CD8-positive, alpha-beta memory T cell (primary cell): ENCODE measurements at regions not wholly inside any gene's neighbourhood (a gene's known extent, or its start where the extent isn't known, plus 50 kb on each side); places are given as distances from the start of the nearest gene placed in this dataset.

Source experiments
- CTCF ChIA-PET: fragments of 350-600 bp; sonication (Branson Sonifier 250); formaldehyde crosslinking; loops from one replicate; lab custom pipeline; 2021; ENCODE audit warnings: antibody characterized with exemption; lab: Charles Lee
- POLR2A ChIA-PET: fragments of 350-600 bp; sonication (Branson Sonifier 250); formaldehyde crosslinking; loops from one replicate; lab custom pipeline; 2021; ENCODE audit warnings: antibody characterized with exemption; lab: Charles Lee
- DNase-seq, 5 donors: peaks; one replicate each; pipeline versions ENCODE4 v3.0.0 to v3.0.0-alpha.2; 2020 to 2022; ENCODE audit warnings: mixed read lengths in 1 of 5
- H3K27ac ChIP-seq: one replicate; pipeline ENCODE4 v1.7.0; 2013; ENCODE audit warnings: low read depth, mild to moderate bottlenecking, low read length, moderate library complexity
- H3K27me3 ChIP-seq: 2 replicates; pipeline ENCODE4 v1.7.0; 2013; ENCODE audit warnings: low read length, mild to moderate bottlenecking; ENCODE audit not compliant: insufficient read depth, poor library complexity, severe bottlenecking
- H3K36me3 ChIP-seq: 2 replicates; pipeline ENCODE4 v1.7.0; 2013; ENCODE audit warnings: mild to moderate bottlenecking, low read length, moderate library complexity; ENCODE audit not compliant: insufficient read depth
- H3K4me1 ChIP-seq: 2 replicates; pipeline ENCODE4 v1.7.0; 2013; ENCODE audit warnings: mild to moderate bottlenecking, low read length, moderate library complexity; ENCODE audit not compliant: insufficient read depth
- H3K4me3 ChIP-seq: 2 replicates; pipeline ENCODE4 v1.7.0; 2013; ENCODE audit warnings: mild to moderate bottlenecking, low read length
- H3K9me3 ChIP-seq: 2 replicates; pipeline ENCODE4 v1.7.0; 2013; ENCODE audit warnings: mild to moderate bottlenecking, low read length
- H3K27ac Mint-ChIP-seq, 8 donors: one replicate each; pipeline ENCODE4 v1.8.0; 2020 to 2021; ENCODE audit warnings: mixed read lengths in 8 of 8, mild to moderate bottlenecking in 6 of 8, inconsistent platforms in 3 of 8, moderate library complexity in 3 of 8
- H3K27me3 Mint-ChIP-seq, 2 donors: one replicate each; pipeline ENCODE4 v1.8.0; 2020 to 2021; ENCODE audit warnings: mixed read lengths in 2 of 2, mild to moderate bottlenecking in 1 of 2, moderate library complexity in 1 of 2
- H3K36me3 Mint-ChIP-seq, 3 donors: one replicate each; pipeline ENCODE4 v1.8.0; 2020 to 2021; ENCODE audit warnings: mixed read lengths in 3 of 3, inconsistent platforms in 1 of 3, mild to moderate bottlenecking in 1 of 3
- H3K4me1 Mint-ChIP-seq, 3 donors: one replicate each; pipeline ENCODE4 v1.8.0; 2020 to 2021; ENCODE audit warnings: mixed read lengths in 3 of 3, inconsistent platforms in 1 of 3, mild to moderate bottlenecking in 1 of 3
- H3K4me3 Mint-ChIP-seq, 7 donors: one replicate each; pipeline ENCODE4 v1.8.0; 2020 to 2021; ENCODE audit warnings: mixed read lengths in 7 of 7, mild to moderate bottlenecking in 6 of 7, moderate library complexity in 4 of 7, inconsistent platforms in 2 of 7
- H3K9me3 Mint-ChIP-seq, 5 donors: one replicate each; pipeline ENCODE4 v1.8.0; 2020 to 2022; ENCODE audit warnings: mixed read lengths in 5 of 5, mild to moderate bottlenecking in 3 of 5, moderate library complexity in 2 of 5, inconsistent platforms in 1 of 5

DNA sequence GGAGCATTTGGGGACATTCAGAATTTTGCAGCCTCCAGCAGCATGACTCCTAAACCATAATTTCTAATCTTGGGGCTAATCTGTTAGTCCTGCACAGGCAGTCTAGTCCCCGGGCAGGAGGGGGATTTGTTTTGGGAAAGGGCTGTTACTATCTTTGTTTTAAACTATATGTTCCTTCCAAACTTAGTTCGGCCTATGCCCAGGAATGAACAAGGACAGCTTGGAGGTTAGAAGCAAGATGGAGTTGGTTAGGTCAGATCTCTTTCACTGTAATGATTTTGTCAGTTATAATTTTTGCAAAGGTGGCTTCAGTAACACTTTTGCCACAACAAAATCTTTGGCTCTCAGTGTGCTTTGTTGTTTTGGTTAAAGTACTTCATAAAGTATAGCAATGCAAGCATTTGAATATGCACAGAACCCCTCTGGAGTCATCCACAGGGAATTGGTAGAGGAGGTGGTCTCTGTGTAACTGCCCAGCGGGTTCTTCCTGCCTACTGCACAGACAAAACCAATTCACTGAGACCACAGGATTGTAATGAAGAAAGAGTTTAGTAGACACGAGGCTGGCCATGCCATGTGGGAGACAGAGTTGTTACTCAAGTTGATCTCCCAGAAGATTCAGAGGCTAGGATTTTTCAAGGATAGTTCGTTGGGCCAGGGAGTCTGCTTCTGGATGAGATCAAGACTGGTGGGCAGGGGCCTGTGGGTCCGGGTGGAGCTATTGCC lies 224.1 kb upstream of the MYLIP start:
- ChIA-PET CTCF (interaction anchor here (1.8 kb wide), 1 partner anchor 14 kb away, joined by 3 read pairs; no protein-coding TSS in a partner anchor), POLR2A (no interaction called here)
- Histone ChIP-seq H3K27me3 (no peaks in the 10 kb centered on the region), H3K4me3 (no peak overlapping the region), H3K36me3 (no peaks in the 10 kb centered on the region), H3K27ac (peak overlapping the region; percentile 14), H3K4me1 (no peaks in the 10 kb centered on the region), H3K9me3 (no peaks in the 10 kb centered on the region)
- Mint-ChIP-seq H3K9me3 (no peaks in the 10 kb centered on the region), H3K4me3 (no peak overlapping the region), H3K27me3 (peaks cover 0 to 2% of the 10 kb centered on the region in 2 donors), H3K27ac (peak overlapping the region in 1 of 8 donors; percentile 65), H3K4me1 (peaks cover 0 to 4% (median 3%) of the 10 kb centered on the region in 3 donors), H3K36me3 (no peaks in the 10 kb centered on the region)
- no peak for DNase-seq

DNA sequence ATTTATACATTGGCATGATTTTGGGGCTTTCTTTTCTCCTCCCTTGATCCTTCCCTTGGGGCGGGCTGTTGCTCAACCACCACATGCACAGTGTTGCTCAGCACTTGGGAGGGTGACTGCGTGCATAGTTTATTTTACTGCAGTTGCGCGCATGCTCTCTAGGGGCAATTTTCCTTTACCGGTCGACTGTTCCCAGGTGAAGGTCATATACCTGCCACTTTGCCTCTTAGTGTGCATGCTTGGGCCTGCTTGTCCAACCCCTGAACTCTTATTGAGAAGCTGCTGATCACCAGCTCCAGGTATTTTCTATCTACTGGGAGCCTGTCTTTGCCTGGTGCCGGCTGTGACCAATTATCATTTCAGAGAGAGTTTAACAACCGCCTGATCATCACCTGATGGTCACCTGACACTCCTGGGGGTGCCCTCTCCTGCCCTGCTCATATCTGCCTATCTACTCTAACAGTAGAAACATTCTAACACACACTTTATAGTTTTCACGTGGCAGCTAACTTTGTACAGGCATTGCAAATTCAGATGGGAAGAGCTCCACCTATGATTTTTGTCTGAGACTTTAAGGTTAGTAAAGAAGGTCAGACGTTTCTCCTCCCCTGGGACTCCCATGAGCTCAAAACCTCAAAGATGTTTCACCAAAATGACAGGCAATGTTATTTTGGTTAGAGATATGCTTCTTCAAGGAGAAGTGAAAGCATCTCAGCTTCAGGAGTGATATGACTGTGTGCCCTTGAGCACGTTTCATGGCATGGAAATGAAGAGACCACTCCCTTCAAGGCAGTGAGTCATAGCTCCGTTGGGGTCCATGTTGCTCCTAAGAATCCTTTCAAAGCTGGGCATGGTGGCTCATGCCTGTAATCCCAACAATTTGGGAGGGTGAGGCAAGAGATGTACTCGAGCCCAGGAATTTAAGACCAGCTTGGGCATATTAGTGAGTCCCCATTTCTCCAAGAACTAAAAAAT lies 227.5 kb upstream of the MYLIP start:
- H3K27ac ChIP-seq: peak overlapping the region; percentile 54
- peak overlapping the region in 1 of 8 donors; percentile 16 for H3K27ac Mint-ChIP-seq
- no peaks in the 10 kb centered on the region for H3K9me3 ChIP-seq
- no peaks in the 10 kb centered on the region for H3K9me3 Mint-ChIP-seq
- H3K4me3 ChIP-seq: no peak overlapping the region
- DNase-seq: no peak
- no peaks in the 10 kb centered on the region for H3K36me3 Mint-ChIP-seq
- no peaks in the 10 kb centered on the region for H3K27me3 ChIP-seq
- peaks cover 0 to 4% (median 3%) of the 10 kb centered on the region in 3 donors for H3K4me1 Mint-ChIP-seq
- peaks cover 2 to 6% of the 10 kb centered on the region in 2 donors for H3K27me3 Mint-ChIP-seq
- ChIA-PET POLR2A (no interaction called here), CTCF (interaction anchor here (0.9 kb wide), 1 partner anchor 305 kb away, joined by 4 read pairs; no protein-coding TSS in a partner anchor)
- no peaks in the 10 kb centered on the region for H3K4me1 ChIP-seq
- no peak overlapping the region for H3K4me3 Mint-ChIP-seq
- H3K36me3 ChIP-seq: no peaks in the 10 kb centered on the region

- no peaks in the 10 kb centered on the region for H3K27me3 ChIP-seq
- H3K27ac ChIP-seq: no peak overlapping the region
- no peaks in the 10 kb centered on the region for H3K9me3 ChIP-seq
- Mint-ChIP-seq H3K4me1 (peaks cover 0 to 4% (median 3%) of the 10 kb centered on the region in 3 donors), H3K27me3 (peaks cover 1 to 6% of the 10 kb centered on the region in 2 donors), H3K36me3 (no peaks in the 10 kb centered on the region), H3K27ac (no peak overlapping the region), H3K9me3 (no peaks in the 10 kb centered on the region), H3K4me3 (no peak overlapping the region)
- H3K4me3 ChIP-seq: no peak overlapping the region
- DNase-seq: no peak
- no peaks in the 10 kb centered on the region for H3K36me3 ChIP-seq
- no peaks in the 10 kb centered on the region for H3K4me1 ChIP-seq
- POLR2A ChIA-PET: no interaction called here
- CTCF ChIA-PET: interaction anchor here (0.8 kb wide), 1 partner anchor 19 kb away, joined by 4 read pairs; no protein-coding TSS in a partner anchor
Observed at GRCh38 chr6:15898693-15899092, 230.2 kb upstream of the MYLIP start.

GRCh38 chr6:15897063-15897876 lies 231.6 kb upstream of the MYLIP start:
- peak overlapping the region; percentile 38 for H3K27ac ChIP-seq
- Mint-ChIP-seq H3K4me1 (peaks cover 0 to 4% (median 3%) of the 10 kb centered on the region in 3 donors), H3K36me3 (no peaks in the 10 kb centered on the region), H3K4me3 (no peak overlapping the region), H3K27ac (no peak overlapping the region), H3K27me3 (peaks cover 0 to 9% of the 10 kb centered on the region in 2 donors), H3K9me3 (peaks cover 0 to 4% (median 2%) of the 10 kb centered on the region in 5 donors)
- H3K27me3 ChIP-seq: no peaks in the 10 kb centered on the region
- H3K9me3 ChIP-seq: no peaks in the 10 kb centered on the region
- H3K4me3 ChIP-seq: no peak overlapping the region
- CTCF ChIA-PET: no interaction called here
- DNase-seq: no peak
- H3K4me1 ChIP-seq: no peaks in the 10 kb centered on the region
- POLR2A ChIA-PET: no interaction called here
- H3K36me3 ChIP-seq: no peaks in the 10 kb centered on the region

GRCh38 chr6:15894973-15895725 lies 232.3 kb upstream of the DTNBP1 start:
- Histone ChIP-seq H3K36me3 (no peaks in the 10 kb centered on the region), H3K9me3 (no peaks in the 10 kb centered on the region), H3K27ac (peak overlapping the region; percentile 38), H3K4me3 (no peak overlapping the region), H3K27me3 (no peaks in the 10 kb centered on the region), H3K4me1 (no peaks in the 10 kb centered on the region)
- DNase-seq: no peak
- Mint-ChIP-seq H3K27ac (peak overlapping the region in 1 of 8 donors; percentile 19), H3K4me1 (no peaks in the 10 kb centered on the region), H3K9me3 (peaks cover 0 to 6% (median 3%) of the 10 kb centered on the region in 5 donors), H3K4me3 (no peak overlapping the region), H3K36me3 (peaks cover 0 to 3% (median 0%) of the 10 kb centered on the region in 3 donors), H3K27me3 (peaks cover 0 to 16% of the 10 kb centered on the region in 2 donors)
- ChIA-PET POLR2A (no interaction called here), CTCF (no interaction called here)

DNA sequence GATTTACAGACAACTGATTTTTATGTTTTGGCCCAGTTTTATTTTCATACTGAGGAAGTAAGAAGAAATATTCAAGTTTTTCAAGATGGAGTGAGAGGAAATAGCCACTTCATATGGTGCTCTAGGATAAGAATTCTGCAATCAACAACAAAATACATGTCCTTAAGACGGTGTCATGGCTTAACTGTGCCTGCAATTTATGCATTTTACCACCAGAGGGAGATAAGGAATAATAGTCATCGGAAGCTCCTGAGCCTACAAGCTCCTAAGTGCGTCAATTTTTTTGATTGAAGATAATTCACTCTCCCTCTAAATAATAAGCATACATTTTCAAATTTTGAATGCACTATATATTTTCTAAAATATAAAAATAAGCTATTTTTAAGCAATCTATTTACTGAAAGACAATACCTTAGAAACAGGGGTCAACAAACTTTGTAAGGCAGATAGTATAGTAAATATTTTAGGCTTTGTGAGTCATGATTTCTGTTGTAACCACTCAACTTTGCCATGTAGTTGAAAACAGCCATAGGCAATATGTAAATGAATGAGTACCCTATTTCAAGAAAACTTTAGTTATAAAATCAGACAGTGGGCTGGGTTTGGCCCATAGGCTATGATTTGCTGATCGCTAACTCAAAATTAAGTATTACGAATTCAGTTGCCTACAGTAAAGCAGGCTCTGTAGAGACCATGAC lies 230.9 kb upstream of the DTNBP1 start:
- Histone ChIP-seq H3K27me3 (no peaks in the 10 kb centered on the region), H3K4me3 (no peak overlapping the region), H3K4me1 (no peaks in the 10 kb centered on the region), H3K27ac (no peak overlapping the region), H3K9me3 (no peaks in the 10 kb centered on the region), H3K36me3 (no peaks in the 10 kb centered on the region)
- Mint-ChIP-seq H3K4me1 (no peaks in the 10 kb centered on the region), H3K4me3 (no peak overlapping the region), H3K27ac (no peak overlapping the region), H3K27me3 (peaks cover 3 to 14% of the 10 kb centered on the region in 2 donors), H3K36me3 (peaks cover 0 to 3% (median 0%) of the 10 kb centered on the region in 3 donors), H3K9me3 (peaks cover 0 to 6% (median 3%) of the 10 kb centered on the region in 5 donors)
- DNase-seq: no peak
- POLR2A ChIA-PET: no interaction called here
- CTCF ChIA-PET: interaction anchor here (1.0 kb wide), 1 partner anchor 290 kb away, joined by 7 read pairs; no protein-coding TSS in a partner anchor
